MCF 10A (cell line): ENCODE measurements at regions not wholly inside any gene's neighbourhood (a gene's known extent, or its start where the extent isn't known, plus 50 kb on each side); places are given as distances from the start of the nearest gene placed in this dataset.

Experiments
- BruUV-seq: library from RNA; stranded (reverse); fragments of 400-500 nt; replicated peaks from 2 replicates; lab custom pipeline; 2021; lab: Mats Ljungman, UMichigan
- CTCF ChIA-PET: fragments of 300-600 bp; sonication (Branson Sonifier 250); formaldehyde crosslinking; extraction: SDS; loops from one replicate; lab custom pipeline; 2021; ENCODE audit warnings: antibody characterized with exemption, inconsistent platforms; lab: Yijun Ruan, JAX
- POLR2A ChIA-PET: fragments of 300-600, 350-650 bp; sonication (Branson Sonifier 250); formaldehyde crosslinking; extraction: SDS; loops from one replicate; lab custom pipeline; 2020; ENCODE audit warnings: antibody characterized with exemption, inconsistent platforms; lab: Yijun Ruan, JAX
- DNase-seq: peaks from one replicate; pipeline ENCODE4 v3.0.0-alpha.2; 2018; ENCODE audit not compliant: unreplicated experiment
- H3K27ac Mint-ChIP-seq: one replicate; pipeline ENCODE4 v1.8.0; 2022; ENCODE audit warnings: mild to moderate bottlenecking, low read depth, mixed read lengths; ENCODE audit not compliant: unreplicated experiment
- H3K27me3 Mint-ChIP-seq: one replicate; pipeline ENCODE4 v1.8.0; 2022; ENCODE audit warnings: mixed read lengths; ENCODE audit not compliant: insufficient read depth, unreplicated experiment
- H3K36me3 Mint-ChIP-seq: one replicate; pipeline ENCODE4 v1.8.0; 2022; ENCODE audit warnings: mild to moderate bottlenecking, moderate library complexity, mixed read lengths; ENCODE audit not compliant: insufficient read depth, unreplicated experiment
- H3K4me1 Mint-ChIP-seq: one replicate; pipeline ENCODE4 v1.8.0; 2022; ENCODE audit warnings: mixed read lengths; ENCODE audit not compliant: insufficient read depth, unreplicated experiment
- H3K4me3 Mint-ChIP-seq: one replicate; pipeline ENCODE4 v1.8.0; 2022; ENCODE audit warnings: mild to moderate bottlenecking, moderate library complexity, mixed read lengths; ENCODE audit not compliant: unreplicated experiment
- H3K9me3 Mint-ChIP-seq: one replicate; pipeline ENCODE4 v1.8.0; 2022; ENCODE audit warnings: mixed read lengths; ENCODE audit not compliant: unreplicated experiment
- CTCF ChIP-seq: fragments of 200-600 bp; IDR thresholded peaks from one replicate; pipeline ENCODE4 v1.8.0; 2022; ENCODE audit warnings: antibody characterized with exemption, mild to moderate bottlenecking; ENCODE audit not compliant: unreplicated experiment
- intact Hi-C: fragments of 100-400 bp; cut with micrococcal nuclease; formaldehyde crosslinking; loops from 2 replicates; pipeline ENCODE4 v1.14.1; 2022

- CTCF ChIA-PET = interaction anchor here (0.7 to 2.1 kb wide), 3 partner anchors 9 to 93 kb away, joined by 3 to 6 read pairs (median 4); no protein-coding TSS in a partner anchor
- no peak for TF ChIP-seq CTCF
- POLR2A ChIA-PET = no interaction called here
Measured at GRCh38 chr11:19656140-19656541, 56.5 kb upstream of the NAV2 start.

GRCh38 chr11:19652623-19653375, 59.8 kb upstream of the NAV2 start:
- ChIA-PET CTCF (interaction anchor here (0.6 to 1.6 kb wide), 4 partner anchors 16 to 250 kb away, joined by 3 to 4 read pairs (median 3); no protein-coding TSS in a partner anchor), POLR2A (no interaction called here)
- no peak for DNase-seq
- BruUV-seq = no TSS peak
- H3K4me1 Mint-ChIP-seq = no peaks in the 10 kb centered on the region
- no peak overlapping the region for H3K4me3 Mint-ChIP-seq
- no peaks in the 10 kb centered on the region for H3K27me3 Mint-ChIP-seq
- no peaks in the 10 kb centered on the region for H3K36me3 Mint-ChIP-seq
- TF ChIP-seq CTCF = no peak
- H3K27ac Mint-ChIP-seq = no peak overlapping the region
- H3K9me3 Mint-ChIP-seq = no peaks in the 10 kb centered on the region
- intact Hi-C loops = no loop called here

More at GRCh38 chr11:19656140-19656541, 56.5 kb upstream of the NAV2 start:
- Mint-ChIP-seq H3K36me3 (no peaks in the 10 kb centered on the region), H3K9me3 (no peaks in the 10 kb centered on the region), H3K4me1 (peaks cover 13% of the 10 kb centered on the region), H3K27me3 (no peaks in the 10 kb centered on the region), H3K27ac (no peak overlapping the region), H3K4me3 (no peak overlapping the region)
- intact Hi-C loops = no loop called here
- no TSS peak for BruUV-seq
- no peak for DNase-seq

GRCh38 chr11:19651653-19652052, 61.0 kb upstream of the NAV2 start:
- POLR2A ChIA-PET = interaction anchor here (0.7 kb wide), 1 partner anchor 1228 kb away, joined by 3 read pairs; no protein-coding TSS in a partner anchor
- H3K27ac Mint-ChIP-seq = no peak overlapping the region
- CTCF ChIA-PET = interaction anchor here (0.5 to 1.6 kb wide), 2 partner anchors 15 to 86 kb away, joined by 4 read pairs; no protein-coding TSS in a partner anchor
- peaks cover under 1% of the 10 kb centered on the region for H3K4me1 Mint-ChIP-seq
- no peaks in the 10 kb centered on the region for H3K9me3 Mint-ChIP-seq
- H3K36me3 Mint-ChIP-seq = no peaks in the 10 kb centered on the region
- BruUV-seq = no TSS peak
- intact Hi-C loops = no loop called here
- H3K27me3 Mint-ChIP-seq = no peaks in the 10 kb centered on the region
- no peak overlapping the region for H3K4me3 Mint-ChIP-seq
- DNase-seq = no peak
- no peak for TF ChIP-seq CTCF

GRCh38 chr11:19651028-19651427, 61.6 kb upstream of the NAV2 start:
- CTCF ChIA-PET = interaction anchor here (0.7 kb wide), 1 partner anchor 299 kb away, joined by 3 read pairs; no protein-coding TSS in a partner anchor
- intact Hi-C loops = no loop called here
- DNase-seq = no peak

More at GRCh38 chr11:19651028-19651427, 61.6 kb upstream of the NAV2 start:
- Mint-ChIP-seq H3K27me3 (no peaks in the 10 kb centered on the region), H3K4me1 (peaks cover 6% of the 10 kb centered on the region), H3K9me3 (no peaks in the 10 kb centered on the region), H3K27ac (no peak overlapping the region), H3K4me3 (no peak overlapping the region), H3K36me3 (no peaks in the 10 kb centered on the region)
- no peak for TF ChIP-seq CTCF
- no TSS peak for BruUV-seq
- POLR2A ChIA-PET = interaction anchor here (0.6 to 1.6 kb wide), 4 partner anchors 9 to 1228 kb away, joined by 3 read pairs; no protein-coding TSS in a partner anchor
